IPS-NIHi11 (cell line): ENCODE measurements at regions not wholly inside any gene's neighbourhood (a gene's known extent, or its start where the extent isn't known, plus 50 kb on each side); places are given as distances from the start of the nearest gene placed in this dataset.

Source experiments
- DNase-seq: peaks from one replicate; pipeline ENCODE4 v3.0.0; 2012; ENCODE audit warnings: mixed read lengths, low spot score

- DNase-seq, result no peak
Measured at GRCh38 chr1:4045397-4046010, 145.4 kb upstream of the C1orf174 start.

- no peak for DNase-seq
Measured at GRCh38 chr1:4046836-4047461, 146.9 kb upstream of the C1orf174 start.

- DNase-seq, result no peak
Measured at GRCh38 chr1:4047666-4048065, 147.6 kb upstream of the C1orf174 start.

GRCh38 chr1:4048076-4048475 lies 148.0 kb upstream of the C1orf174 start:
- no peak for DNase-seq

GRCh38 chr1:4048921-4049320 lies 148.8 kb upstream of the C1orf174 start:
- no peak for DNase-seq

GRCh38 chr1:4050998-4051397 lies 150.9 kb upstream of the C1orf174 start:
- DNase-seq, result no peak

GRCh38 chr1:4052657-4053056 lies 152.6 kb upstream of the C1orf174 start:
- no peak for DNase-seq

- DNase-seq, result no peak
Measured at GRCh38 chr1:4053160-4053748, 153.2 kb upstream of the C1orf174 start.

- DNase-seq, result no peak
Measured at GRCh38 chr1:4053774-4054173, 153.7 kb upstream of the C1orf174 start.

GRCh38 chr1:4055294-4055967 lies 155.4 kb upstream of the C1orf174 start:
- no peak for DNase-seq

GRCh38 chr1:4056422-4056821 lies 156.3 kb upstream of the C1orf174 start:
- no peak for DNase-seq

GRCh38 chr1:4056989-4057388 lies 156.9 kb upstream of the C1orf174 start:
- no peak for DNase-seq

- DNase-seq, result no peak
Measured at GRCh38 chr1:4057603-4058002, 157.5 kb upstream of the C1orf174 start.

- DNase-seq, result no peak
Measured at GRCh38 chr1:4058122-4058521, 158.1 kb upstream of the C1orf174 start.

- DNase-seq, result no peak
Measured at GRCh38 chr1:4058706-4059105, 158.6 kb upstream of the C1orf174 start.

- no peak for DNase-seq
Measured at GRCh38 chr1:4059270-4059669, 159.2 kb upstream of the C1orf174 start.

- no peak for DNase-seq
Measured at GRCh38 chr1:4060850-4061249, 160.8 kb upstream of the C1orf174 start.

- DNase-seq, result no peak
Measured at GRCh38 chr1:4061521-4062031, 161.5 kb upstream of the C1orf174 start.

- DNase-seq, result no peak
Measured at GRCh38 chr1:4062041-4062440, 162.0 kb upstream of the C1orf174 start.

GRCh38 chr1:4062560-4062959 lies 162.5 kb upstream of the C1orf174 start:
- DNase-seq, result no peak

GRCh38 chr1:4062992-4063391 lies 162.9 kb upstream of the C1orf174 start:
- no peak for DNase-seq

GRCh38 chr1:4063516-4063915 lies 163.4 kb upstream of the C1orf174 start:
- DNase-seq, result no peak
